Endodermal cell (in vitro differentiated cells): ENCODE measurements at regions not wholly inside any gene's neighbourhood (a gene's known extent, or its start where the extent isn't known, plus 50 kb on each side); places are given as distances from the start of the nearest gene placed in this dataset.

Experiments
- DNase-seq: peaks from one replicate; pipeline ENCODE4 v3.0.0-alpha.2; 2017
- H3K27ac ChIP-seq: 2 replicates; pipeline ENCODE4 v1.5.1; 2013; ENCODE audit warnings: mild to moderate bottlenecking, low read depth, low read length, moderate library complexity
- H3K27me3 ChIP-seq: 2 replicates; pipeline ENCODE4 v1.6.1; 2013; ENCODE audit warnings: mild to moderate bottlenecking, low read length, moderate library complexity; ENCODE audit not compliant: insufficient read depth, control insufficient read depth, poor library complexity, severe bottlenecking
- H3K36me3 ChIP-seq: 2 replicates; pipeline ENCODE4 v1.7.0; 2013; ENCODE audit warnings: mild to moderate bottlenecking, low read length, moderate library complexity; ENCODE audit not compliant: control insufficient read depth, insufficient read depth
- H3K4me1 ChIP-seq: one replicate; pipeline ENCODE4 v1.7.0; 2013; ENCODE audit warnings: low read length; ENCODE audit not compliant: control insufficient read depth, insufficient read depth
- H3K4me3 ChIP-seq: 2 replicates; pipeline ENCODE4 v1.5.1; 2013; ENCODE audit warnings: mild to moderate bottlenecking, low read length, moderate library complexity
- H3K9ac ChIP-seq: 2 replicates; pipeline ENCODE4 v1.6.1; 2013; ENCODE audit warnings: mild to moderate bottlenecking, low read length, moderate library complexity; ENCODE audit not compliant: poor library complexity, severe bottlenecking; ENCODE audit errors: extremely low read depth
- H3K9me3 ChIP-seq: 2 replicates; pipeline ENCODE4 v1.6.1; 2013; ENCODE audit warnings: mild to moderate bottlenecking, low read length, moderate library complexity; ENCODE audit not compliant: control insufficient read depth
- H3K27ac Mint-ChIP-seq: 2 replicates; pipeline ENCODE4 v1.8.0; 2020; ENCODE audit warnings: mixed read lengths
- H3K27me3 Mint-ChIP-seq: 2 replicates; pipeline ENCODE4 v1.8.0; 2021; ENCODE audit warnings: mild to moderate bottlenecking, mixed read lengths; ENCODE audit not compliant: insufficient read depth
- H3K36me3 Mint-ChIP-seq: 2 replicates; pipeline ENCODE4 v1.8.0; 2020; ENCODE audit warnings: low read depth, mixed read lengths
- H3K4me1 Mint-ChIP-seq: 2 replicates; pipeline ENCODE4 v1.8.0; 2020; ENCODE audit warnings: mixed read lengths
- H3K4me3 Mint-ChIP-seq: 2 replicates; pipeline ENCODE4 v1.8.0; 2020; ENCODE audit warnings: mild to moderate bottlenecking, moderate library complexity, mixed read lengths
- H3K9me3 Mint-ChIP-seq: 2 replicates; pipeline ENCODE4 v1.8.0; 2020; ENCODE audit warnings: mild to moderate bottlenecking, mixed read lengths
- WGBS, 2 experiments: methylation state at CpG; one replicate each; pipeline versions ENCODE4 v1.1.5 to v1.1.7; 2013; ENCODE audit warnings: missing lambda C conversion rate in 2 of 2, mixed read lengths in 1 of 2; ENCODE audit not compliant: insufficient coverage in 1 of 2, insufficient read length in 1 of 2; 5-methylcytosine and 5-hydroxymethylcytosine counted together
- TF ChIP-seq, protein P1 (sequence below): fragments of 200-600 bp; sonication (generic); conservative IDR thresholded peaks from 2 replicates; pipeline ENCODE4 v1.5.0; 2021; ENCODE audit warnings: antibody characterized with exemption, mild to moderate bottlenecking

DNA sequence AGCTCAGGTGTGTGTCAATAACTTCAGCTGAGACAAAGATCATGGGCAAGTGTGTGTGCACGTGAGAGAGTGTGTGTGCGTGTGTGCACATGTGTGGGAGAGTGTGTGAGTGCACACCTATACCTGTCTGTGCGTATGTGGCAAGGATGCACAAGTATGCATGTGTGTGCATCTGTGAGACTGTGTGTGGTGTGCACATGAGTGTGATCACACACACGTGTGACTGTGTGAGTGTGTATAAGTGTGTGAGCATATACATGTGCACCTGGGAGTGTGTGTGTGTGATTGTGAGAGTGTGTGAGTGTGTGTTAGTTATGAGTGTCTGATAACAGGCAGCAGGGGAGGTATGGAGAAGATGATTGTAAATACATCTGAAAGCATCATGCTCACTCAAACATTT, 657.3 kb upstream of the PFKP start:
- Mint-ChIP-seq H3K4me1 (no peaks in the 10 kb centered on the region), H3K9me3 (no peaks in the 10 kb centered on the region), H3K4me3 (no peak overlapping the region), H3K27me3 (no peaks in the 10 kb centered on the region), H3K36me3 (no peaks in the 10 kb centered on the region), H3K27ac (no peak overlapping the region)
- H3K27ac ChIP-seq: no peak overlapping the region
- H3K9ac ChIP-seq: no peak overlapping the region
- no peaks in the 10 kb centered on the region for H3K9me3 ChIP-seq
- no peaks in the 10 kb centered on the region for H3K36me3 ChIP-seq
- H3K27me3 ChIP-seq: no peaks in the 10 kb centered on the region
- TF ChIP-seq, protein P1, sequence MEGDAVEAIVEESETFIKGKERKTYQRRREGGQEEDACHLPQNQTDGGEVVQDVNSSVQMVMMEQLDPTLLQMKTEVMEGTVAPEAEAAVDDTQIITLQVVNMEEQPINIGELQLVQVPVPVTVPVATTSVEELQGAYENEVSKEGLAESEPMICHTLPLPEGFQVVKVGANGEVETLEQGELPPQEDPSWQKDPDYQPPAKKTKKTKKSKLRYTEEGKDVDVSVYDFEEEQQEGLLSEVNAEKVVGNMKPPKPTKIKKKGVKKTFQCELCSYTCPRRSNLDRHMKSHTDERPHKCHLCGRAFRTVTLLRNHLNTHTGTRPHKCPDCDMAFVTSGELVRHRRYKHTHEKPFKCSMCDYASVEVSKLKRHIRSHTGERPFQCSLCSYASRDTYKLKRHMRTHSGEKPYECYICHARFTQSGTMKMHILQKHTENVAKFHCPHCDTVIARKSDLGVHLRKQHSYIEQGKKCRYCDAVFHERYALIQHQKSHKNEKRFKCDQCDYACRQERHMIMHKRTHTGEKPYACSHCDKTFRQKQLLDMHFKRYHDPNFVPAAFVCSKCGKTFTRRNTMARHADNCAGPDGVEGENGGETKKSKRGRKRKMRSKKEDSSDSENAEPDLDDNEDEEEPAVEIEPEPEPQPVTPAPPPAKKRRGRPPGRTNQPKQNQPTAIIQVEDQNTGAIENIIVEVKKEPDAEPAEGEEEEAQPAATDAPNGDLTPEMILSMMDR: no peak
- no peak for DNase-seq
- H3K4me1 ChIP-seq: no peaks in the 10 kb centered on the region
- 90 to 92% methylated on average over 2 to 4 of the region's 4 CpGs for WGBS, 2 experiments
- H3K4me3 ChIP-seq: no peak overlapping the region

DNA sequence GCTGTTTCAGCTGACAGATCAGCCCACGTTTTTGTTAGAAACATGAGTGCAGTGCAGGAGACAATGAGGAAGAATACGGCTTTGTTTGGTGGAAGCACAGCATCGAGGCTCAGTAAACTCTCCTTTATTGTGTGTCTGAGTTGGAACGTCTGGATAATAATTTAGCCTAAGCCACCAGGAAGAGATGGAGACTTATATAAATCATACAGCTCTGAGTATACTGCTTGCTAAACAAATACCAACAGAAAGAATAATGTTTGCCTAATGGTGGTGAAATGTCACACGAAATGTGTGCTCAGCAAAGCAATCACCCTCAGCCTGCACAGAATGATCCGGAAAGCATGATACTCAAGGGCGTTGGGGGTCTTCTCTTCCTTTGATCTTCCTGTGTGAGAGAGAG, 664.1 kb upstream of the ADARB2 start:
- no peaks in the 10 kb centered on the region for H3K4me1 Mint-ChIP-seq
- no peak for DNase-seq
- Histone ChIP-seq H3K27ac (no peak overlapping the region), H3K27me3 (no peaks in the 10 kb centered on the region), H3K36me3 (no peaks in the 10 kb centered on the region), H3K4me3 (no peak overlapping the region), H3K4me1 (no peaks in the 10 kb centered on the region), H3K9ac (no peak overlapping the region), H3K9me3 (no peaks in the 10 kb centered on the region)
- TF ChIP-seq, protein P1: no peak
- H3K9me3 Mint-ChIP-seq: no peaks in the 10 kb centered on the region
- WGBS, 2 experiments: 85 to 87% methylated on average over 4 to 7 of the region's 7 CpGs
- no peak overlapping the region for H3K4me3 Mint-ChIP-seq
- no peaks in the 10 kb centered on the region for H3K36me3 Mint-ChIP-seq
- H3K27me3 Mint-ChIP-seq: no peaks in the 10 kb centered on the region
- H3K27ac Mint-ChIP-seq: no peak overlapping the region

DNA sequence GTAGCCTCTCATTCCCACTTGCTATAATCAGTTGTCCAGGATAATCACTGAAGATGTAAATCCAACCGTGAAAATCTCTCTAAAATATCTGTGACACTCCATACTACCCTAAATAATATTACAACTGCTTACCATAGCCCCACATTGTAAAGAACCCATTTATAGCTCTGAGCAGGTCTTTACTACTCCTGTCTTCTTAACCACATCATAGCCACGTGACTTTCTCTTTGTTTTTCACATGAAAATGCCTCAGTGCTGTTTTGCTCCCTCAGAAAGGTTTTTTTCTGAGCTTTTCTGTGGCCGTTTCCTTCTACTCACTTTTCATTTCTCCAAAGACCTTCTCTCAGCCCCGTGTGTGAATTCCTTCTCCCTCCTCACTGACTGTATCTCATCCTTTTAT, 662.2 kb upstream of the ADARB2 start:
- Mint-ChIP-seq H3K9me3 (no peaks in the 10 kb centered on the region), H3K27ac (no peak overlapping the region), H3K36me3 (no peaks in the 10 kb centered on the region), H3K4me3 (no peak overlapping the region), H3K4me1 (no peaks in the 10 kb centered on the region), H3K27me3 (no peaks in the 10 kb centered on the region)
- no peak for DNase-seq
- Histone ChIP-seq H3K9ac (no peak overlapping the region), H3K4me3 (no peak overlapping the region), H3K27me3 (no peaks in the 10 kb centered on the region), H3K36me3 (no peaks in the 10 kb centered on the region), H3K4me1 (no peaks in the 10 kb centered on the region), H3K9me3 (no peaks in the 10 kb centered on the region), H3K27ac (no peak overlapping the region)
- WGBS, 2 experiments: 89 to 90% methylated on average over 4 of the region's 4 CpGs
- TF ChIP-seq, protein P1: no peak
